ENCODE measurements at regions not wholly inside any gene's neighbourhood (a gene's known extent, or its start where the extent isn't known, plus 50 kb on each side); places are given as distances from the start of the nearest gene placed in this dataset.

- DNase-seq: no peak
Measured at GRCh38 chr6:106918115-106918514, 56.4 kb downstream of the CD24 start.

GRCh38 chr6:106916891-106917290, 57.6 kb downstream of the CD24 start:
- no peak for DNase-seq

- no peak for DNase-seq
Measured at GRCh38 chr6:106913676-106914280, 60.8 kb downstream of the CD24 start.

- DNase-seq: no peak
Measured at GRCh38 chr6:106913111-106913510, 61.4 kb downstream of the CD24 start.

GRCh38 chr6:106912091-106912490, 62.4 kb downstream of the CD24 start:
- no peak for DNase-seq

GRCh38 chr6:106910999-106911949, 63.3 kb downstream of the CD24 start:
- peak; percentile 86 for DNase-seq

- DNase-seq: no peak
Measured at GRCh38 chr6:106908386-106908840, 66.1 kb downstream of the CD24 start.

GRCh38 chr6:106907754-106908153, 66.8 kb downstream of the CD24 start:
- no peak for DNase-seq

GRCh38 chr6:106906232-106906631, 68.3 kb downstream of the CD24 start:
- no peak for DNase-seq

GRCh38 chr6:106903299-106903698, 71.2 kb downstream of the CD24 start:
- no peak for DNase-seq

- peak; percentile 23 for DNase-seq
Measured at GRCh38 chr6:106901062-106901461, 73.5 kb downstream of the CD24 start.

GRCh38 chr6:106899697-106900096, 74.8 kb downstream of the CD24 start:
- no peak for DNase-seq

- no peak for DNase-seq
Measured at GRCh38 chr6:106897580-106897979, 76.9 kb downstream of the CD24 start.

- no peak for DNase-seq
Measured at GRCh38 chr6:106895703-106896040, 78.9 kb downstream of the CD24 start.

- peak; percentile 46 for DNase-seq
Measured at GRCh38 chr6:106894978-106895702, 79.4 kb downstream of the CD24 start.

GRCh38 chr6:106892186-106892585, 82.3 kb downstream of the CD24 start:
- DNase-seq: no peak

- DNase-seq: peak; percentile 88
Measured at GRCh38 chr6:106890447-106890846, 84.1 kb downstream of the CD24 start.

- DNase-seq: peak; percentile 85
Measured at GRCh38 chr6:106889692-106890091, 84.8 kb downstream of the CD24 start.

GRCh38 chr6:106886922-106887797, 87.4 kb downstream of the CD24 start:
- peak; percentile 36 for DNase-seq

GRCh38 chr6:106886081-106886843, 88.3 kb downstream of the CD24 start:
- no peak for DNase-seq

GRCh38 chr6:106885679-106886078, 88.8 kb downstream of the CD24 start:
- DNase-seq: no peak

GRCh38 chr6:106884576-106884975, 90.0 kb downstream of the CD24 start:
- DNase-seq: no peak
